HEK293T (cell line): ENCODE measurements at regions not wholly inside any gene's neighbourhood (a gene's known extent, or its start where the extent isn't known, plus 50 kb on each side); places are given as distances from the start of the nearest gene placed in this dataset.
"Not testable (repeated sequence)": the region's sequence is repeated elsewhere in the genome, so short reads cannot be mapped to it uniquely, and the experiment has no call there.

Experiments used
- ELF4 ChIP-seq: fragments of 450-650 bp; IDR thresholded peaks from 2 replicates; pipeline ENCODE4 v1.6.1; 2017; ENCODE audit warnings: antibody characterized with exemption
- SUZ12 ChIP-seq: fragments of 450-650 bp; IDR thresholded peaks from 2 replicates; pipeline ENCODE4 v1.6.1; 2016; ENCODE audit warnings: mild to moderate bottlenecking

DNA sequence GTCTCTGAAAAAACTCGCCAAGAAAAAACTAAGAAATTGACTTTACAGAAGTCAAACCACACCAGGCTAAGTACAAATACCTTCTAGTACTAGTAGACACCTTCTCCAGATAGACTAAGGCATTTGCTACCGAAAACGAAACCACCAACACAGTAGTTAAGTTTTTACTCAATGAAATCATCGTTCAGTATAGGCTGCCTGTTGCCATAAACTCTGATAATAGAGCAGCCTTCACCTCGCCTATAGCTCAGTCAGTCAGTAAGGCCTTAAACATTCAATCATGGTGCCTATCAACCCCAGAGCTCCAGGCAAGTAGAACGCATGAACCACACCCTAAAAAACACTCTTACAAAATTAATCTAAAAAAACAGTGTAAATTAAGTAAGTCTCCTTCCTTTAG is 96.8 kb upstream of the FAM90A26 start:
- not testable (repeated sequence) for TF ChIP-seq ELF4, SUZ12
